Inflammatory macrophage treated with lipopolysaccharide for 4 hours (primary cell): ENCODE measurements at regions not wholly inside any gene's neighbourhood (a gene's known extent, or its start where the extent isn't known, plus 50 kb on each side); places are given as distances from the start of the nearest gene placed in this dataset.
"Not testable (repeated sequence)": the region's sequence is repeated elsewhere in the genome, so short reads cannot be mapped to it uniquely, and the experiment has no call there.

Experiments
- DNase-seq: peaks from one replicate; pipeline ENCODE4 v3.0.0-alpha.2; 2020

DNA sequence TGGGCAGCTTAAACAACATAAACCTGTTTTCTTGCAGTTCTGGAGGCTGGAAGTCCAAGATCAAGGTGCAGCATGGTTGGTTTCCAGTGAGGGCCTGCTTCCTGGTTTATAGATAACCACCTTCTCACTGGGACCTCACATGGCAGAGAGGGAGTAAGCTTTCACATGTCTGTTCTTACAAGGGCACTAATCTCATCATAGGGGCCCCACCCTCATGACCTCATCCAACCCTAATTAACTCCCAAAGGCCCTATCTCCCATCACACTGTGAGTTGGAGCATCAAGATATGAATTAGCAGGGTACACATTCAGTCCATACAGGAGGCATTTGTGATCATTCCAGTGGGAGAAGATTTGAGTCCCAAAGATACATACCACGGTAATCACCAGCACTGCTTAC is 50.5 kb upstream of the GRIN2A start:
- DNase-seq: no peak

DNA sequence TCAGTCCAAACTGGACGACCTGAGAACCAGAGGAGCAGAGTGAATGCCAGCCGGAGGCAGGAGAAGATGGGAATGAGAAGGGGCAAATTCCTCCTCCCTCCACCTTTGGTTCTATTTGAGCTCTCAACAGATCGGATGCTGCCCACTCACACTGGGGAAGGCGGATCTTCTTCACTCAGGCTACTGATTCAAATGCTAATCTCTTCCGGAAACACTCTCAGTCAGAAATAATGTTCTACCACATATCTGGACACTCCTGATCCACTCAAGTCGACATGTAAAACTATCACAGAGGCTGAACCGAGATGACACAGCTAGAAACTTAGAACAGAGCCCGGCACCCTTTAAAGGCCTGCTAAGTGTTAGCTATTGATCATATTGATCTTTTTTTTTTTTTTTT is 57.4 kb upstream of the GRIN2A start:
- DNase-seq: no peak

DNA sequence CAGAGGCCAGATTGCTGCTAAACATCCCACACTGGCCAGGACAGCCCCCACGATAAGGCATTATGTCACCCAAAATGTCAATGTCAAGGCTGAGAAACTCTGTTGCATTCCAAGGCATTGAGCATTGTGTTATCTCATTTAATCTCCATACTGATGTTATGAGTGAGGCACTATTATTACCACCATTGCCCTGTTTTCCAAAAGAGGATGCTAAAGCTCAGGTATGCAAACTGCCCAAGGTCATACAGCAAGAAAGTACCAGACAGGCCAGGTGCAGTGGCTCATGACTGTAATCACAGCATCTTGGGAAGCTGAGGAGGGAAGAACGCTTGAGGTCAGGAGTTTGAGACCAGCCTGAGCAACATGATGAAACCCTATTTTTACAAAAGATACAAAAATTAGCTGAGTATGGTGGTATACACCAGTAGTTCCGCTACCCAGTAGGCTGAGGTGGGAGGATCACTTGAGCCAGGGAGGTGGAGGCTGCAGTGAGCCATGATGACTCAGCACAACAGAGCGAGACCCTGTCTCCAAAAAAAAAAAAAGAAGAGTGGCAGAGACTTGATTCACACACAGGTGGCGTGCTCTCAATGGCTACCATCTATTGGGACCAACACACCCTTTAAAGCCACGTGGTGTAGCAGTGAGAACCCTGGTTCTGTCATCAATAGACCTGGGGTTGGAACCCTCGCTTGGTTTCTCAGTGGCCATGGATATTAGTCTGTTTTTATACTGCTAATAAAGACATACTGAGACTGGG is 58.8 kb upstream of the GRIN2A start:
- no peak for DNase-seq

DNA sequence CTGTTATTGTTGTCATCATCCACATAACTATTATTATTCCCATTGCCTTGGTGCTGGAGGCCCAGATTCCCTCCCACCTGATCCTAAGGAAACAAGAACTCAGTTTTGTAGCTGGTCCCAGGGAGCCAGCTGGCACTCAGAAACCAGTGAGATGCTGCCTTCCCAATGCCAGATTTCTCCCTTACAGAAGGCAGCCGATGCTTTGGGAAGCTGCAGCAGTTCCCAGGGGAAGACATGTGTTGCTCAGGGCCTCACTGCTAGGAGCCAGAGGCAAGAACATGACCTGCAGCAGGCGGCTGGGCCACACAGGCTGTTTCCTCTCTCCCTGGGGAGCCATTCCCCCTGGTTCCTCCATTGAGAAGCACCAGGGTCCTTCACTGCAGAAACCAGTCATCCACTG is 59.9 kb upstream of the GRIN2A start:
- no peak for DNase-seq

DNA sequence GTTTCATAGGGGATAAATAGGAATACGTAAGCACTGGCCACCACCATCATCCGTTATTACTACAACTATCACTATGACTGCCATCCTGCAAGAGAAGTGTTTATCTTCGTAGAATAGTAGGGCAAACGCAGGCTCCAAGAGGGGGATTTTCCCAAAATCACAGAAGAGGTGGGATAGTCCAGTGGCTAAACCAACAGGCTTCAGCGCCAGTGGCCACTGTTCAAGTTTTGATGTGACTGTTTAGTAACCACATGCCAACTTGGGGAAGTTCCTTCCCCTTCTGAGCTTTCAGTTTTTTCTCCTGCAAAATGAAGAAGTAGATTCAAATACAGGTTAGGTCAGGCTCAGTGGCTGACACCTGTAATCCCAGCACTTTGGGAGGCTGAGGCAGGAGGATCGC is 60.7 kb upstream of the GRIN2A start:
- DNase-seq: peak; percentile 2

DNA sequence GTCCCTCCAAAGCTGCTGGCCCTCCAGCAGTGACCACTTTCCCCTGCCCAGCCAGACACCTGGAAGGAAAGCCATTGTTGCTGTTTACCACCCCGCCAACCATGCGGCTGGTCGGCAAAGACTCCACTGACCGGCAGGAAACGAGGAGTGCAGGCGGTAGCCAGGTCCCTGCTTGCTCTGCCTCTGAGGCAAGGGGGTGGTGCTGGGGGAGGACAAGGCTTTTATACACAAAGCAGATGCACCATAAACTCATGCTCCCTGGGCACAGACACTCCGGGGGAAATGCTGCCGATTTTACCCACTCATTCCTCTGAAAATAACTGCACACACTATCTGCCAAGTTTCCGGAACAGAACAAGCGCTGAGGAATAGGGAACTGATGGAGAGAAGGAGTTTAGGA is 62.8 kb upstream of the GRIN2A start:
- no peak for DNase-seq

DNA sequence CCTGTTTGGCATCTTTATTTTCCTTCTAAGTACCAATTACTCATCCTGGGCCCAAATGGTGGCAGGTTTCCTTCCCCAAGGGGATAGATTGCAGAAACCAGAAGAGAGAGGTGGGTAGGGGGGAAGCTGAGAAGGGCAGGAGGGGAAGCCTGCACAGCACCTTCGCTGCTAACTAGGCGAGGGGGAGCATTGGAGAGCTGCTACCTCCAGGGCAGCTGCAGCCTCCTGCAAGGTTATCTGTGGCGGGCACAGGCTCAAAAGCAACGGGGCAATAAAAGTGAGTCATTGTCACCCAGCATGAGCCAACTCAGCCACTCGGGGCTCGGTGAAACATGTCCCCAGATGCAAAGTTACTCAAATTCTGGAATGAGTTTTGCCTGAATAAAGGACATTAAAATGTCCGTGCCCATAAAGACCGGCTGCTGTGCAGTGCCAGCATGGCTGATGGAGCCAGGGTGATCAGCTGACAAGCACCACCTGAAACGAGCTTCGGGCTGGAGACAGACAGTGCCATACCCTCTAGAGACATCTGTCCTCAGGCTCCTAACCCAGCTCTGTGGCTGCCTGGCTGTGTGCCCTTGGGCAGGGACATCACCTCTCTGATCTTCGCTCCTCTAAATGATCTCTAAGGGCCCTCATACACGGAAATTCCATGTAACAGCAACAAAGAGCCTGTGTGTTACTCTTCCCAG is 68.1 kb upstream of the GRIN2A start:
- no peak for DNase-seq

DNA sequence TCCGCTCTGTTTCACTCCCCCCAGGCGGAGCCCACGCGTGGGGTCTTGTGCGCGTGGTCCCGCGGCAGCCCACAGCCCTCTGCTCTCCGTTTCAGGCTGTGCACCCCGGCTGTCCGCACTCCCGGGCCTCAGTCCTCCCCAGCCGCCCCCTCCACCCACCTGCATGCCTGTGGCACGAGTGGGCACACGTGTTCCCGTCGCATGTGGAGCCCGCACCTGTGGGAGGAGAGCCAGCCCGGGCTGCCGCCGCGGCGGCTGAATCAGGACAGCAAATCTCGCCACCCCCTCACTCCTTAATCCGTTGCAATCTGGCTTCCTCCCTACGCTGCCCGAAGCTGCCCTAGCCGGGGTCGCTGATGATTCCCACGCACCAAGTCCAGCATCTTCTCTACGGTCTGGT is 69.9 kb upstream of the GRIN2A start:
- no peak for DNase-seq

DNA sequence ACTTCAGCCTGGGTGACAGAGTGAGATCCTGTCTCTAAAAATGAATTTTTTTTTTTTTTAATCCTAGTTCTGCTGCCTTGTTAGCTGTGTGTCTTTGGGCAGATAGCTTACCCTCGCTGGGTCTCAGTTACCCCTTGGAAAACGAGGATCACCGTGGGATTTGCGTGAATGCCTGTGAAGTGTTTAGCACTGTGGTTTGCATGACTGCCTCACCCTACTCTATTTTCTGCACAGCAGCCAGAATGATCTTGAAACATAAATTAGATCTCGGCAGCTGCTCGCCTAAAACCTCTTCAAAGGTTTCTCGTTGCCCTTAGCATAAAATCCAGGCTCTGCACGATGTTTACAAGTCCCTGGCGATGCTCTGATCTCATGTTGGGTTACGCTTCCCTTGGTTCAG is 71.2 kb upstream of the GRIN2A start:
- no peak for DNase-seq

DNA sequence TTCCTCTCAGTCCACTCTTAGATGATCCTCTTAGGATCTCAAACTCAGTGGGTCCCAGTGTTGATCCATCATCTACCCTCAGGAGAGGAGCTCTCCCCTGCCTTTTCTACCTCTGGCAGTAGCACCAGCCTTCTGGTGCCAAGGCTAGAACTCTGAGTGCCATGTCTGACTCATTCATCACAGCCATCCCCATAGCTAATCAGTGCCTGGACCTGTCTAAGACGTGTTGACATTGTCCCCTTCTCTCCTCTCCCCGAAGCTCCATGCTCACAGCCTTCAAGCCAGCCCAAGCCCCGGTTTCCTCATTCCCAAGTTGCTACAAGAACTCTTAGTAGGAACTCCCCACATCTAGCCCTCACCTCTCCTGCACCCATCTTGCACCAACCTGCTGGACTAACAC is 73.5 kb upstream of the GRIN2A start:
- DNase-seq: no peak

DNA sequence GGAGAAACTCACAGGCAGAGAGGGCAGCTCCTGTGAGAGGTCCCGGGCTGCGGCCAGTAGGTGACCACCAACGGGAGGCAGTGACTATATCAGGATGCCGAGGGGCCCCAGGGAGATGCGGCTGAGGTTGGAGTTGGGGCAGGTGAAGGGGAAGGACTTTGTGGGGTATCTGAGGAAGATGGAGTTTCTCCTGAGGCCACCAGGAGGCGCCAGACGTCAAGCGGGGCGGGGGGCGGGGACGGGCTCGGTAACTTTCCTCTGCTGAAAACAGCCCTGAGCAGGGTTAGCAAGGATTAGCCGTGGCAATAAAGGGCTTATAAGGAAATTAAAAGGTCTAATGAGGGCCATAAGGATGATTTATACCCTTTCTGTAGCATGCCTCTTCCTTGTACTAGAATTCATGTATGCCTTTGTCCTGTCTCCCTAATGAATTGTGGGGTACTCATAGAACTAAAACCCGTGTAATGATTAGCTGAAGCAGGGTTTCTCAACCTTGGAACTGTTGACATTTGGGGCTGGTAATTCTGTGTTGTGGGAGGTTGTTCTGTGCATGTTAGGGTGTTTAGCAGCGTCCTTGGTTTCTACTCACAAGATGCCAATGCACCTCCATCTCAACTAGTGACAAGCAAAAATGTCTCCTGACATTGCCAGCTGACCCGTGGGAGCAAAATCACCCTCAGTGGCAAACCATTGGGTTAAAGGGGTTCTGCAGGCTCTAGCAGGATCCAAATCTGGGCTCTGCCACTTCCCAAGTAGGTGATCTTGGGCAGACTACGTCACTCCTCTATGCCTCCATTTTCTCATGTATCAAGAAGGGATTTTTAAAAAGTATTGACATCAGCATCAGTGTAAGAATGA is 74.8 kb upstream of the GRIN2A start:
- peak; percentile 15 for DNase-seq

DNA sequence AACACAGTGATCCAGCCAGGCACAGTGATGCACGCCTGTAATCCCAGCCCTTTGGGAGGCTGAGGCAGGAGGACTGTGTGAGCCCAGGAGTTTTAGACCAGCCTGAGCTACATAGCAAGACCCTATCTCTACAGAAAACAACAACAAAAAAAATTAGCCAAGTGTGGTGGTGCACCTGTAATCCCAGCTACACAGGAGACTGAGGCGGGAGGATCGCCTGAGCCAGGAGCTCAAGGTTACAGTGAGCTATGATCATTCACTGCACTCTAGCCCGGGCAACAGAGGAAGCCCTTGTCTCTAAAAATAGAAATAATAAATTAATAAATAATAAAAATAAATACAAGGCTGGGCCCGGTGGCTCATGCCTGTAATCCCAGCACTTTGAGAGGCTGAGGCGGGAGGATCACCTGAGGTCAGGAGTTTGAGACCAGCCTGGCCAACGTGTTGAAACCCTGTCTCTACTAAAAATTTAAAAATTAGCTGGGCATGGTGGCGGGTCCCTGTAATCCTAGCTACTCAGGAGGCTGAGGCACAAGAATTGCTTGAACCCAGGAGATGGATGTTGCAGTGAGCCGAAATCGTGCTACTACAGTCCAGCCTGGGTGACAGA is 75.5 kb upstream of the GRIN2A start:
- DNase-seq: not testable (repeated sequence)

DNA sequence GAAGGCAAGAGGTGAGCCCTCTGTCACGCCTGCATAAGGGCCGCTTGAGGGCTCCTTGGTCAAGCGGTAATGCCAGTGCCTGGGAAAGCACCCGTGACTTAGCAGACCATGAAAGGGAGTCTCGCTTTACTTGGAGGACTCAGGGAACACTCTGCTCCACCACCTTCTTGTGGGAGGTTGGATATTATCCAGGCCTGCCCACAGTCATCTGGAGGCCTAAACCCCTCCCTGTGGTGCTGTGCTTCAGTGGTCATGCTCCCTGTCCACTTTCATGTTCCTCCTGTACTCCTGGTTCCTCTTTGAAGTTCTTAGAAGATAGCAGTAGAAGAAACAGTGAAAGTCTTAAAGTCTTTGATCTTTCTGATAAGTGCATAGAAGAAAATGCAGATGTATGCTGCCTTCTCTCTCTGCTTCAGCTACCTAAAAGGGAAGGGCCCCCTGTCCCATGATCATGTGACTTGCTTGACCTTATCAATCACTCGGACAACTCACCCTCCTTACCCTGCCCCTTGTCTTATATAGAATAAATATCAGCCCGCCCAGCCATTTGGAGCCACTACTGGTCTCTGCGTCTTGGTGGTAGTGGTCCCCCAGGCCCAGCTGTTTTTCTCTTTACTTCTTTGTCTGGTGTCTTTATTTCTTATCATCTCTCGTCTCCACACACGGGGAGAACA is 76.8 kb upstream of the GRIN2A start:
- DNase-seq: not testable (repeated sequence)

DNA sequence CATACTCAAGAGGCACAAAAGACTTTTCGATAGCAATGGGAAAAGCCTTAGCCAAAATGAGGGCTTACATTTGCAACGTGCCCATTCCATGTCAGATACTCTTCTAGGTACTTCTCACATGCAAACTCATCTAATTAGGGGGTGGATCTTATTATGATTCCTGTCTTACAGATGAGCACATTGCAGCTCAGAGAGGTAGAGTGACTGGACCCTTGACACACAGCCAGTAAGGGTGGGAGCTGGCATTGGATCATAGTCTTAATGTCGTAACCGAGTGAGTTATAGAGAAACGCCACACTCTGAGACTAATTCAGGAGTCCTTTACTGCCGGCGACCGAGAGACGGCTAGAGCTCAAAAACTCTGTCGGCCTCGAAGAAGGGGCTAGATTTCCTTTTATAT is 78.8 kb upstream of the GRIN2A start:
- no peak for DNase-seq

DNA sequence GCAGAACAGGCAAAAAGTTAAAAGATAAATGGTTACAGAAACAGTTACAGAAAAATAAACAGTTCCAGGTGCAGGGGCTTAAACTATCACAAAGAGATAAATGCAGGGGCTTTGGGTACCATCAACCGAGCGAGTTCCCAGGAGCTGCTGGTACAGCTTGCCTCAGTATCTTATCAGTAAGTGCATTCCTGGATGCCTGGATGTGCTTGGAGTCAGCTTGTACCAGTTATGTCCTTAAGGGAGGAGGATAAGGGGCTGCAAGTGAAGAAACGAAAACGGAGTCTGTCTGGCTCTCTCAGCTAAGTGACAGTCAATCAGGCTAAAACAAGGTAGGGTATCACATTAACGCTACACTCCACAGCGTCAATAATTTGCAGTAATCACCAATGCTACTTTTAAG is 79.3 kb upstream of the GRIN2A start:
- not testable (repeated sequence) for DNase-seq

DNA sequence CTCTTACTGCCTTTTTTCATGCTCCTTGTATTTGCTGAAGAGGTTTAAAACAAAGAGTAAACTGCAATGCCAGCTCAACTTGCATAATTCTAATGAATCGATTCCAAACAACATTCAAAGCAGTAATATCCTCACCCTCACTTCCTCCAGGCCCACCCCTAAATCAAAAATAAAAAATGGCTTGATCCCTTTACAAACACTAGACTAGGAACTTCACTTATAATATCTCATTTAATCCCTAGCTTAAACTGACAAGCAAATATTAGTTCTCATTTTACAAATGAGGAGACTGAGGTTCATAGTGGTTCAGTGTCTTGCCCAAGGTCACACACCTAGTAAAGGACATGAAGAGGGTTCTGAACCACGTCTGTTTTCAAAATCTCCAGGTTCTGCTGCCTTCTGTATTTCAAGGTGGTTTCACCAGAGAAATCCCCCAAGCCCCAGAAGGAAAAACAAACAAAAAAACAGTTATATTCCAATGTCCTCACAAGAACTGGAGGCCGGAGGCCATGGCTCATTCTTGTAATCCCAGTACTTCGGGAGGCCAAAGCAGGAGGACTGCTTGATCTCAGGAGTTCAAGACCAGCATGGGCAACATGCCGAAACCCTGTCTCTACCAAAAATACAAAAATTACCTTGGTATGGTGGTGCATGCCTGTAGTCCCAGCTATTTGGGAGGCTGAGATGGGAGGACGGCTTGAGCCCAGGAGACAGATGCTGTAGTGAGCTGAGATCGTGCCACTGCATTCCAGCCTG is 80.3 kb upstream of the GRIN2A start:
- DNase-seq: no peak

DNA sequence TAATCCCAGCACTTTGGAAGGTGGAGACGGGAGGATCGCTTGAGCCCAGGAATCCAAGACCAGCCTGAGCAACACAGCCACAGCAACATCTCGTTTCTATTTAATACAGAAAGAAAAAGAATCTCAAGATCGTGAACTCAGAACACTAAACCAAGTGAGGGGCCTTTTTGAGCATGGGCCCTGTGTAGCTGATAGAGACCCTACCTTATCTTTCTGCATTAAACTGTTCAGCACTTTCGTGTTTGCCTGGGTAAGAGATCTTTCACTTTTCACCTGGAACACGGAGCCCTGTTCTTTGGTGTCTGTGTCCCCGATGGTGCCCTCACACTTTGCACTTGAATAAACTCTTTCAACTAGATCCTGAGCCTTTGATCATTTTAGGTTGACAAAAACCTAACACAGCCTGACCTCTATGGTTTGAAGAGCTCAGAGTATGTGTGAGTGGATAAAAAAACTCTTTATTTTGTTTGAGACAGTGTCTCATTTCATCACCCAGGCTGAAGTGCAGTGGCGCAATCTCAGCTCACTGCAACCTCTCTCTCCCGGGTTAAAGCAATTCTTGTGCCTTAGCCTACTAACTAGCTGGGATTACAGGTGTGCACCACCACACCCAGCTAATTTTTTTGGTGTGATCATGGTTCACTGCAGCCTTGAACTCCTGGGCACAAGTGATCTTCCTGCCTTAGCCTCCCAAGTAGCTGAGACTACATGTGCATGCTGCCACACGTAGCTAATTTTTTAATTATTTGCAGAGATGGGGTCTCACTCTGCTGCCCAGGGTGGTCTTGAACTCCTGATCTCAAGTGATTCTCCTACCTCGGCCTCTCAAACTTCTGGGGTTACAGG is 83.8 kb upstream of the GRIN2A start:
- no peak for DNase-seq

DNA sequence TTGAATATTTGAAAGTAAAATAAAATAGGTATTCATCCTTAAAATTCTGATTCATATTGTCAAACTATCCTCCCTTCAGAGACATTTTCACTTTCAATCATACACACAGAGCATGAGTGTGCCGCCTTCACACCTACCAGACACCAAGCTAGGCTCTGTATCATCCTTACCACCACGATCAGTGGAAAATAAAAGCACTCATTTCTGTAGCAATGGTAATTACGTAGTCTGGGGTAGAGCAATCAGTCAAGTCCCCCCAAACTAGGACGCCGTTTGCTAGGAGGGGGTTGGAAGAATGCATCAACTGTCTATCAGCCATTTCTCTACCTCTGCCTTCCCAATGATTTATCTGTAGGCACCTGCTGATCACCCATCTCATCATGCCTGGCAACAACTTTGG is 84.6 kb upstream of the GRIN2A start:
- DNase-seq: no peak

DNA sequence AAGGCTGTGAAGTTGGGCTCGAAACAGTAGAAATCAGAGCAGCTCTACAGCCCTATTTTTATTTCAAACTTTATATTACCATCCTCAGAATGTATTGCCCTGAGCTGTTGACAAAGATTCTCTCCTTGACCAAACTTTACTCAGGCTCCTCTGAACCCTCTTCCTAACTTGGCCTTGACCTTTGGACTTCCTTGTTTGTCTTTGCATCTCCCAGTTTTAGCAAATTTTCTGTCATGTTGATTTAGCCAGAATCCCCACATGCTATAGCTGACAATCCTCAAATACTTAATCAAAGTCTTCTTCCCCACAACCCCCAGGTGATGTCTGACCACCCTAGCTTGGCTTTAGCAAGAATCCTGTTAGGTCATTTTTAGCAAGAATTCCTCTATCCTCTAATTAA is 87.4 kb upstream of the GRIN2A start:
- no peak for DNase-seq

DNA sequence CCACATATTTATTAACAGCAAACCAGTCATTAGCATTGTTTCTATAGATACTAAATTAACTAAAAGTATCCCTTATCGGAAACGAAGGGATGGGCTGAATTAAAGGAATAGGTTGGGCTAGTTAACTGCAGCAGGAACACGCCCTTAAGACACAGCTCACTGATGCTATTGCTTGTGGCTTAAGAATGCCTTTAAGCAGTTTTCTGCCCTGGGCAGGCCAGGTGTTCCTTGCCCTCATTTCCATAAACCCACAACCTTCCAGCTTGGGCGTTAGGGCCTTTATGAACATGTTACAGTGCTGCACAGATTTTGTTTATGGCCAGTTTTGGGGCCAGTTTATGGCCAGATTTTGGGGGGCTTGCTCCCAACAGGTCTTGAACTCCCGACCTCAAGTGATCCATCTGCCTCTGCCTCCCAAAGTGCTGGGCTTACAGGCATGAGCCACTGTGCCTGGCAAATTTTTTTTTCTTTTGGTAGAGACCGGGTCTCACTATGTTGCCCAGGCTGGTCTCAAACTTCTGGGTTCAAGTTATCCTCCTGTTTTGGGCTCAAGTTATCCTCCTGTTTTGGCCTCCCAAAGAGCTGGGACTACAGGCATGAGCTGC is 90.1 kb upstream of the GRIN2A start:
- not testable (repeated sequence) for DNase-seq
